Omental fat pad (tissue), 3 donors: ENCODE measurements at regions not wholly inside any gene's neighbourhood (a gene's known extent, or its start where the extent isn't known, plus 50 kb on each side); places are given as distances from the start of the nearest gene placed in this dataset.
A peak's percentile ranks its signal among the peaks of the same experiment; 100 is the strongest.

ENCODE experiments used
- ATAC-seq: fragments of 150-250 bp; one replicate; pipeline ENCODE4 v1.9.1; 2016; ENCODE audit warnings: mild to moderate bottlenecking, moderate library complexity; ENCODE audit not compliant: low FRiP score
- DNase-seq: peaks from one replicate; pipeline ENCODE4 v3.0.0-alpha.2; 2019; ENCODE audit warnings: low spot score
- CTCF ChIP-seq, 3 donors: fragments of 450-650 bp; IDR thresholded peaks; one replicate each; pipeline ENCODE4 v1.5.1; 2016 to 2017; ENCODE audit warnings: antibody characterized with exemption in 3 of 3, mild to moderate bottlenecking in 3 of 3, moderate library complexity in 2 of 3

GRCh38 chr4:26028133-26028792 is 114.2 kb downstream of the SMIM20 start:
- no peak for TF ChIP-seq CTCF (IDR thresholded peaks at IDR 0.05)
- DNase-seq (no peak), ATAC-seq (no peak)

- ATAC-seq (peak; percentile 85), DNase-seq (no peak)
- peak in 1 of 3 donors; percentile 57 for TF ChIP-seq CTCF (IDR thresholded peaks at IDR 0.05)
Observed at GRCh38 chr4:26028793-26029567, 115.0 kb downstream of the SMIM20 start.

- DNase-seq = no peak
- TF ChIP-seq CTCF (IDR thresholded peaks at IDR 0.05) = no peak
- no peak for ATAC-seq
Observed at GRCh38 chr4:26029568-26030131, 115.6 kb downstream of the SMIM20 start.

GRCh38 chr4:26030260-26030667 is 116.2 kb downstream of the SMIM20 start:
- ATAC-seq (no peak), DNase-seq (no peak)
- no peak for TF ChIP-seq CTCF (IDR thresholded peaks at IDR 0.05)

- ATAC-seq (no peak), DNase-seq (no peak)
- no peak for TF ChIP-seq CTCF (IDR thresholded peaks at IDR 0.05)
Observed at GRCh38 chr4:26030780-26031179, 116.8 kb downstream of the SMIM20 start.

- no peak for TF ChIP-seq CTCF (IDR thresholded peaks at IDR 0.05)
- ATAC-seq = no peak
- no peak for DNase-seq
Observed at GRCh38 chr4:26031704-26032103, 117.7 kb downstream of the SMIM20 start.
